ENCODE measurements at regions not wholly inside any gene's neighbourhood (a gene's known extent, or its start where the extent isn't known, plus 50 kb on each side); places are given as distances from the start of the nearest gene placed in this dataset.
A peak's percentile ranks its signal among the peaks of the same experiment; 100 is the strongest.

- Histone ChIP-seq H2AFZ (ENCODE audit: insufficient read depth, low read depth, low read length, poor library complexity, severe bottlenecking) (peak overlapping the region; percentile 49), H3K4me3 (ENCODE audit: control extremely low read depth in 1 of 5, extremely low read depth in 1 of 5, insufficient read depth in 1 of 5, low read depth in 2 of 5, low read length in 4 of 5) (peak overlapping the region in 3 of 5 experiments; percentile 19 to 38 (median 25)), H3K36me3 (replicated peaks in 1 of 2; ENCODE audit: control extremely low read depth in 1 of 2, control insufficient read depth in 1 of 2, extremely low read depth in 1 of 2, insufficient read depth in 2 of 2, low read length in 1 of 2) (no peaks in the 10 kb centered on the region), H4K20me1 (ENCODE audit: control insufficient read depth, insufficient read depth, low read length, poor library complexity, severe bottlenecking) (no peaks in the 10 kb centered on the region), H3K79me2 (ENCODE audit: control insufficient read depth, insufficient read depth, low read length) (no peaks in the 10 kb centered on the region), H3K9ac (ENCODE audit: low read length) (peak overlapping the region; percentile 37), H3K27ac (ENCODE audit: low read length in 2 of 2) (no peak overlapping the region), H3K4me2 (replicated peaks; ENCODE audit: low read depth, low read length, poor library complexity, severe bottlenecking) (peak overlapping the region; percentile 75), H3K4me1 (ENCODE audit: control insufficient read depth in 2 of 2, insufficient read depth in 2 of 2, low read length in 2 of 2) (peaks cover 21 to 24% of the 10 kb centered on the region in 2 donors), H3K9me3 (ENCODE audit: control extremely low read depth in 1 of 3, control insufficient read depth in 2 of 3, insufficient read depth in 1 of 3, low read length in 2 of 3) (no peaks in the 10 kb centered on the region), H3K27me3 (replicated peaks in 1 of 4; ENCODE audit: control extremely low read depth in 1 of 4, control insufficient read depth in 3 of 4, insufficient read depth in 4 of 4, low read length in 3 of 4) (peaks cover 0 to 78% (median 29%) of the 10 kb centered on the region in 4 experiments)
- H3K27me3 Mint-ChIP-seq: peaks cover 62% of the 10 kb centered on the region
- ChIA-PET POLR2A (no interaction called here), CTCF (interaction anchor here (0.9 to 4.2 kb wide), 9 partner anchors 8 to 532 kb away, joined by 3 to 36 read pairs (median 4); partner anchors contain the start of gene FOXD2)
- ATAC-seq (ENCODE audit: low read depth) (no peak), DNase-seq (no peak)
- WGBS (ENCODE audit: insufficient coverage): 3% methylated on average over 25 of the region's 25 CpGs
- intact Hi-C loops (cut with micrococcal nuclease): no loop called here
- peaks cover 17% of the 10 kb centered on the region for H3K4me1 Mint-ChIP-seq
- H3K4me3 Mint-ChIP-seq: peak overlapping the region; percentile 15
- H3K27ac Mint-ChIP-seq: no peak overlapping the region
- no peaks in the 10 kb centered on the region for H3K9me3 Mint-ChIP-seq (ENCODE audit: insufficient read depth)
- TF ChIP-seq CTCF (IDR thresholded peaks at IDR 0.05) (no peak), EZH2 (IDR thresholded peaks at IDR 0.05; ENCODE audit: borderline replicate concordance, insufficient read depth, low read depth, low read length, poor library complexity, severe bottlenecking) (peak; percentile 32)
Observed at GRCh38 chr1:47709872-47710231, 272.0 kb downstream of the FOXD2 start.

DNA sequence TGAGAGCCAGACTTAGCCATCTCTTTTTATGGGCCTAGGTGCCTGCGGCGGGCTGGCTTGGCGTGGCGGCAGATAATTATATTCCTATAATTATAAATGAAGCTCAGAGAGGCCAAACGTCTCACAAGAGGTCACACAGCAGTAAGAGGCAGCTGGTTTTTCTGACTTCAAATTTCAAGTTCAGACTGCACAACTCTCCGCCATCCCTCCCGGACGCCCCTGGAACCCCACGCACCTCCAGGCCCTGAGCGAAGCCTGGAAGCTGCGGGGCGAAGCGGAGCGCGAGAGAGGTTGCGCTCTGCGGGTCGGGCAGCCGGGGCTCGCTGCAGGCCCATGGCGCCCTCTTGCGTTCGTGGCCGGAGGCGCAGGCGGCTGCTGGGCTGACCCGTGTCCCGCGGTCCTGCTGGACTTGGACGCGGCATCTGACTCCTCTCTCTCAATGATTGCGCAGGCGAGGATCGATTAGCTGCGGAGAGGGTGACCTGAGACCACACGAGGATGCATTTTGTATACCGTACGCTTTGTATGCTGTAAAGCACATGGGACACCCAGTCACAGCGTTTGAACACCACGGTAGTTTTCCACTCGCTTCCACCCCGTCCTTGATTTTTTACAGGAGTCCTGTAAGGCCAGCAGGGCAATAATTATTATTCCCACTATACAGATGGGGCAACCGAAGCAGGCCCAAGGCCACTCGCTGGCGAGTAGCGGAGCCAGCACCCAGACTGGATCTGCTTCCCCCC lies 272.7 kb downstream of the FOXD2 start:
- H3K4me3 Mint-ChIP-seq: peak overlapping the region; percentile 15
- no peak overlapping the region for H3K27ac Mint-ChIP-seq
- WGBS (ENCODE audit: insufficient coverage): 6% methylated on average over 42 of the region's 46 CpGs
- H3K4me3 ChIP-seq (ENCODE audit: control extremely low read depth in 1 of 5, extremely low read depth in 1 of 5, insufficient read depth in 1 of 5, low read depth in 2 of 5, low read length in 4 of 5): peak overlapping the region in 1 of 5 experiments; percentile 38
- ChIA-PET CTCF (interaction anchor here (0.9 to 4.2 kb wide), 10 partner anchors 15 to 532 kb away, joined by 3 to 36 read pairs (median 4); partner anchors contain the start of gene FOXD2), POLR2A (no interaction called here)
- peaks cover 0 to 79% (median 32%) of the 10 kb centered on the region in 4 experiments for H3K27me3 ChIP-seq (replicated peaks in 1 of 4; ENCODE audit: control extremely low read depth in 1 of 4, control insufficient read depth in 3 of 4, insufficient read depth in 4 of 4, low read length in 3 of 4)
- H3K79me2 ChIP-seq (ENCODE audit: control insufficient read depth, insufficient read depth, low read length): no peaks in the 10 kb centered on the region
- peak overlapping the region; percentile 37 for H3K9ac ChIP-seq (ENCODE audit: low read length)
- H3K36me3 ChIP-seq (replicated peaks in 1 of 2; ENCODE audit: control extremely low read depth in 1 of 2, control insufficient read depth in 1 of 2, extremely low read depth in 1 of 2, insufficient read depth in 2 of 2, low read length in 1 of 2): no peaks in the 10 kb centered on the region
- H3K27me3 Mint-ChIP-seq: peaks cover 65% of the 10 kb centered on the region
- H3K4me1 Mint-ChIP-seq: peaks cover 17% of the 10 kb centered on the region
- peak; percentile 88 for TF ChIP-seq CTCF (IDR thresholded peaks at IDR 0.05)
- no peak for TF ChIP-seq EZH2 (IDR thresholded peaks at IDR 0.05; ENCODE audit: borderline replicate concordance, insufficient read depth, low read depth, low read length, poor library complexity, severe bottlenecking)
- H3K27ac ChIP-seq (ENCODE audit: low read length in 2 of 2): no peak overlapping the region
- no peaks in the 10 kb centered on the region for H4K20me1 ChIP-seq (ENCODE audit: control insufficient read depth, insufficient read depth, low read length, poor library complexity, severe bottlenecking)
- no peaks in the 10 kb centered on the region for H3K9me3 ChIP-seq (ENCODE audit: control extremely low read depth in 1 of 3, control insufficient read depth in 2 of 3, insufficient read depth in 1 of 3, low read length in 2 of 3)
- H3K9me3 Mint-ChIP-seq (ENCODE audit: insufficient read depth): no peaks in the 10 kb centered on the region
- peak; percentile 65 for ATAC-seq (ENCODE audit: low read depth)
- intact Hi-C loops (cut with micrococcal nuclease): no loop called here
- H3K4me2 ChIP-seq (replicated peaks; ENCODE audit: low read depth, low read length, poor library complexity, severe bottlenecking): peak overlapping the region; percentile 75
- peak; percentile 64 for DNase-seq
- H3K4me1 ChIP-seq (ENCODE audit: control insufficient read depth in 2 of 2, insufficient read depth in 2 of 2, low read length in 2 of 2): peaks cover 21 to 24% of the 10 kb centered on the region in 2 donors
- peak overlapping the region; percentile 49 for H2AFZ ChIP-seq (ENCODE audit: insufficient read depth, low read depth, low read length, poor library complexity, severe bottlenecking)

Data from B cell (primary cell).